HG03196 (cell line): ENCODE measurements at regions not wholly inside any gene's neighbourhood (a gene's known extent, or its start where the extent isn't known, plus 50 kb on each side); places are given as distances from the start of the nearest gene placed in this dataset.
"Not testable (repeated sequence)": the region's sequence is repeated elsewhere in the genome, so short reads cannot be mapped to it uniquely, and the experiment has no call there.

Experiments
- ATAC-seq: cut with Tn5 transposase; IDR thresholded peaks from one replicate; pipeline ENCODE4 v1.9.1; 2021; ENCODE audit not compliant: unreplicated experiment

- ATAC-seq: no peak
Observed at GRCh38 chr14:97806891-97807290, 1009.7 kb downstream of the VRK1 start.

- not testable (repeated sequence) for ATAC-seq
Observed at GRCh38 chr14:97808541-97808940, 1011.4 kb downstream of the VRK1 start.

- ATAC-seq: no peak
Observed at GRCh38 chr14:97813556-97813955, 1016.4 kb downstream of the VRK1 start.

- no peak for ATAC-seq
Observed at GRCh38 chr14:97820781-97821180, 1023.6 kb downstream of the VRK1 start.

GRCh38 chr14:97824218-97824617 is 1027.0 kb downstream of the VRK1 start:
- no peak for ATAC-seq

GRCh38 chr14:97827746-97828145 is 1030.6 kb downstream of the VRK1 start:
- ATAC-seq: no peak

- ATAC-seq: no peak
Observed at GRCh38 chr14:97832776-97833175, 1035.6 kb downstream of the VRK1 start.

GRCh38 chr14:97838986-97839385 is 1041.8 kb downstream of the VRK1 start:
- no peak for ATAC-seq

GRCh38 chr14:97840159-97840558 is 1043.0 kb downstream of the VRK1 start:
- ATAC-seq: no peak

- no peak for ATAC-seq
Observed at GRCh38 chr14:97841762-97842161, 1044.6 kb downstream of the VRK1 start.

- ATAC-seq: no peak
Observed at GRCh38 chr14:97843066-97843465, 1045.9 kb downstream of the VRK1 start.

GRCh38 chr14:97844042-97844441 is 1046.9 kb downstream of the VRK1 start:
- ATAC-seq: no peak

GRCh38 chr14:97846156-97846555 is 1049.0 kb downstream of the VRK1 start:
- no peak for ATAC-seq

GRCh38 chr14:97848317-97848980 is 1051.3 kb downstream of the VRK1 start:
- ATAC-seq: no peak

- ATAC-seq: no peak
Observed at GRCh38 chr14:97850466-97850865, 1053.3 kb downstream of the VRK1 start.

- no peak for ATAC-seq
Observed at GRCh38 chr14:97850886-97851285, 1053.7 kb downstream of the VRK1 start.

GRCh38 chr14:97851428-97851995 is 1054.3 kb downstream of the VRK1 start:
- no peak for ATAC-seq

GRCh38 chr14:97854918-97855317 is 1057.7 kb downstream of the VRK1 start:
- ATAC-seq: no peak

GRCh38 chr14:97866195-97866594 is 1069.0 kb downstream of the VRK1 start:
- ATAC-seq: no peak

- no peak for ATAC-seq
Observed at GRCh38 chr14:97866664-97867063, 1069.5 kb downstream of the VRK1 start.

GRCh38 chr14:97873291-97873690 is 1076.1 kb downstream of the VRK1 start:
- ATAC-seq: no peak

- no peak for ATAC-seq
Observed at GRCh38 chr14:97874394-97874793, 1077.2 kb downstream of the VRK1 start.

GRCh38 chr14:97878206-97878605 is 1081.0 kb downstream of the VRK1 start:
- no peak for ATAC-seq
